ENCODE measurements at regions not wholly inside any gene's neighbourhood (a gene's known extent, or its start where the extent isn't known, plus 50 kb on each side); places are given as distances from the start of the nearest gene placed in this dataset.

DNA sequence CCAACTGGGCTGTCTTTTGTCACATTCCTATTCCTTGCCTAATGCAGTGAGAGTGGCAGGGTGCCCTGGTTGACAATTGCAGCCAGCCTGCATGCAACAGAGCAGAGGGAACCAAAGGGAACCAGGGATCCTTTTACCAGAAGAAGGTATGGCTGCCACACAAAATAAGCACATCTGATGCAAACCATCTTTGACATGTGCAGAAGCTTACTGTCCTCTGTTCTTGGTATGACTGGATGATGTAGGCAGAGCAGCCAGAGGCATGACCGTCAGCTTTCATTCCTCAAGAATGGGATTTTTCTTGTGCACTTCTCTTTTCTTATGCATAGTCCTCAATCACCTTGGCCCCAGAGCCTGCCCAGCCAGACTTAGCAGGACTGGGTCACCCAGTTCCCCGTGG is 116.1 kb downstream of the UQCRFS1 start:
- no peak for DNase-seq (ENCODE audit: low read depth)

DNA sequence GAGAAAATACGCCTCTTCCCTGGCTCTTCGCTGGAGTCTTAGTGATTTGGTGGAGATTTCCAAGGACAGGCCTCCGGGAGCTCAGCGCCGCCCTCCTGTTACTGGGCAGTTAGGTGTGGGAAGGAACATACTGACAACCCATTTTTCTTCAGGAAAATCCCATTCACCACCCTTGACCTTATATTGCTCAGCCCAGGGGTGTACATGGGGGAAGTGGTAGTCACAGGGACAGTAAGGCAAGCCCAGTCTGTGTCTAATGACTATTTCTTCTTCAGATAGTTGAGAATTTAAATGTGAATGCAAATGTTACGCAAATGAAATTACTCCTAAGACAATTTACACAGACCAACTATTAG is 119.4 kb downstream of the UQCRFS1 start:
- DNase-seq (ENCODE audit: low read depth) = no peak

DNA sequence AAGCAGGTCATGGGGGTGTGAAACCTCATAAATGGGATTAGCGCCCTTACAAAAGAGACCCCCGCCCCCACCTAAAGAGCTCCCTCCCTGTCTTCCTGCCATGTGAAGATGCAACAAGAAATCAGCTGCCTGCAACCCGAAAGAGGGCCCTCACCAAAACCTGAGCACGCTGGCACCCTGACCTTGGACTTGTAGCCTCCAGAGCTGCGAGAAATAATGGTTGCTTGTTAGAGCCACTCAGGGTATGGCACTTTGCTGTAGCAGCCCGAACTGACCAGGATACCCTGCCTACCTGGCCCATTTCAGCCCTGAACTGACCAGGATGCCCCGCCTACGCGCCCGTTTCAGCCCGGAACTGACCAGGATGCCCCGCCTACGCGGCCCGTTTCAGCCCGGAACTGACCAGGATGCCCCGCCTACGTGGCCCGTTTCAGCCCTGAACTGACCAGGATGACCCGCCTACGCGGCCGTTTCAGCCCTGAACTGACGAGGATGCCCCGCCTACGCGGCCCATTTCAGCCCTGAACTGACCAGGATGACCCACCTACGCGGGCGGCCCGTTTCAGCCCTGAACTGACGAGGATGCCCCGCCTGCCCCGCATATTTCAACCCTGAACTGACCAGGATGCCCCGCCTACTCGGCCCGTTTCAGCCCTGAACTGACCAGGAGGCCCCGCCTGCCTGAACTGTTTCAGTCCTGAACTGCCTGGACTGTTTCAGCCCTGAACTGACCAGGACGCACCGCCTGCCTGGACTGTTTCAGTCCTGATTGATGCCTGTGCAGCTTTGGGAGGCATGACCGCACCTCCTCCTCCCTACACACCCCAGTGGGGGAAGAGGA is 120.0 kb downstream of the UQCRFS1 start:
- DNase-seq (ENCODE audit: low read depth) = no peak

DNA sequence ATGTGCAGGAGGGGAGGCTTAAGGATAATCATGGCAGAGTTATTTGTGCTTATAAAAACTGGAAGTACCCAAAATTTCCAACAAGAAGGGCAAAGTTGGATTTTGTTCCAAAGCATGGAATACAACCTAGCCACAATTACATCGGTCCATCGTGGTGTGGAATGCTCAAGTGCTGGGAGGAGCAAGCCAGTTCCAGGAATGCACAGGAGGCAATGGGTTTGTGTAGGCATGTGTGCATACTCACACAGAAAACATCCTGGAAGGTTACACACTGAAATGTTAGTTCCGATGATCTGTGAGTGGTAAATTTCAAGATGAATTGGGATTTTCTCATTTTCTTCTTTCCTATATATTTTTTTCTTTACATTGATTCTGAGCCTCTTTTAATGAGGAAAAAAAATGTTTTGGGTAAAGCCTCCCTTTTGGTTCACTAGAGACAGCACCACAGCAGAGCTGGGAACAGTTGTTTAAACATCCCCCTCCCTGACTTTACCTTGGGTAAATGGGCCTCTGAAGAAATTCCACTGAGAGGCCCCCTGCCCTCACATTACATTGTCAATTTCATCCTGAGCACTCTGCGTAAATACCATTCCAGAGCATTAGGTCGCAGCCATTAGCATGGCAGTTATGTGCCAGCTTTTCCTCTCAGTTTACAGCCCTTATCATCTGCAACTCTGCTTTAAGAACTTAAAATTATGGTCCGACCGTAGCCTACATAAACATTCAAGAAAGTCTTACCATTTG is 122.0 kb downstream of the UQCRFS1 start:
- no peak for DNase-seq (ENCODE audit: low read depth)

DNA sequence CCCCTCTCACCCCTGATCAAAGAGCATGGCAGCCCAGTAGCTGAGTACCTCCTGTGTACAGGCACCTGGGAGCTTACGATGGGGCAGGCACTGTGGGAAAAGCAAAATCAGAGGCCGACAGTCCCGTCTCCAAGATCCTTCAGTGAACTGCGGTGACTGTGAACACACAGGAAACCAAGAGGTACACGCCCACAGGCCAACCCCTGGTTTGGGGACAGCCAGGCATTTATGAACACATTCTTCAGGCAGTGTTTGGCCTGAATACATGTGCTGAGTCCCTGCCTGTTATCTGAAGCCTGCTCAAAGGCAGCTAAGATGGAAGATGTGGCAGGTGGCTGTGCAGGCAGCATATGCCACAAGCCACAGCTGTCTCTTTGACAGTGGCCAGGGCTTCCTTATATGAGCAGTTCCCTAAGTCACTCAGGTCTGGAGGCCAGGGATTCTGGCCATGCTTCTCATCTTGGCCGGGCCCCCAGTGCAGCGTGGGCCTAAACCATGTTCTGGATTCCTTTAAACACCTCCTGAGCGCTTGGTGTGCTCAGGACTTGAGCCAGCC is 123.6 kb downstream of the UQCRFS1 start:
- DNase-seq (ENCODE audit: low read depth) = peak; percentile 71

DNA sequence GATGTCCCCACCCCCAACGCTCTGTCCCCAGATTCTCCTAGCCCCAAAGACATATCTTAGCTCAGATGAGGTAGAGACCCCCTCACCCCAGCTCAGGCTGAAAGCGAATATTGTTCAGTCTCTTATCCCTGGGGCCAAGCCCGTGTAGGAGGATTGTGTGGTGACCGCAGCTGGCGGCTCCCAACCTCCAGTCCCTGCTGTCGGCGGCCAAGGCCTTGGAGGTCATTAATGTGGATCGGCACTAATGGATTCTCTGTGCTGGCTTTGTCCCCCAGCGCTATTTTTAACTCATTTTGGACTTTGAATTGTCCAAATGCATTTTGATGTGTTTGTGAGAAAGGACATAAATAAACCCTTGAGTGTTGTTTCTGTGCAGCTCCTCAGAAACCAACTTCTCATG is 124.2 kb downstream of the UQCRFS1 start:
- DNase-seq (ENCODE audit: low read depth) = peak; percentile 32

DNA sequence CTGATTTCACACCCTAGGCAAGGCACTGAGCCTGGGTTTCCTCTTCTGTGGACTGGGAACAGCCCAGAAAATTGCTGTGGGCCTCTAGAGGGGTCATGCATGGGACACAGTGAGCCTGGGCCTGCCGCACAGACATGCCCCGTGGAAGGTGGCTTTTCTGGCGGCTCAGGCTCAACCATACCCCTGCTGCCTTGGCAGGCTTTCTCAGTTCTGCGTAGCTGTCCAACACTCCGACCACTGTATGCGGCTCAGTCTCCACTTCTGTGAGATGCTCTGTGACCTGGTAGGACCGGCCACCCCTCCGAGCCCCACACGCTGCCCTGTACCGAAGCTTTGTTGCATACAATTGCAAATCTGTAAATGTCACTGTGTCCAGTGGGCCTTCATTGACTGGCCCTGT is 126.3 kb downstream of the UQCRFS1 start:
- DNase-seq (ENCODE audit: low read depth) = no peak

DNA sequence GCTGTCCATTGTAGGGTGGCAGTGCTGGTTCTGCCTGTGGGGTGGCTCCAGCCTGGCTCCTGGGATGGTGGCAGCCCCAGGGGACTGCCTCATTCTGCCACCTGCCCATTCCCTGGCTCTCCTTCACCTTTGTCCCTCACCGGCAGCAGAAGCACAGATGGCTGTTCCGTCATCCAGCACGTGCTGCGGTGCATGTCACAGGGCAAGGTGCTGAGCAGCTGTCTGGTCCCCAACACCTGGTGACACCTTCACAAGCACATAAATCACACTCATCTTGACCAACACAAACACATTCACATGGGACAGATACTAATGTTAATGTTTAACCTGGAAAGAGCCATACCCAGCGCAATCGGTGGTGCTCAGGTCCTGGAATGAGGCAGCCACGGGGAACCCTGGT is 126.8 kb downstream of the UQCRFS1 start:
- DNase-seq (ENCODE audit: low read depth) = no peak

DNA sequence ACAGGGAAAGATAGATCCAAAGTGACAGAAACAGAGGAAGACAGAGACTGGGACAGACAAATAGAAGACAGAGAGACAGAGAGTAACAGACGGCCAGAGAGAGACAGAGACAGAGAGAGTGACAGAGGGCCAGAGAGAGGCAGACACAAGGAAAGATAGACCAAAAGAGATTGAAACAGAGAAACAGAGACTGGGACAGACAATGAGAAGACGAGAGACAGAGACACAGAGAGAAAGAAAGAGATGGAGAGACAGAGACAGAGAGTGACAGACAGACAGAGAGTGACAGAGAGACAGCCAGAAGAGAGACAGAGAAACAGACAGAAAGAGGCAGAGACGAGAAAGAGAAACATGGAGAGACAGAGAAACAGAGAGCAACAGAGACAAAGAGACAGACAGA is 127.3 kb downstream of the UQCRFS1 start:
- no peak for DNase-seq (ENCODE audit: low read depth)

DNA sequence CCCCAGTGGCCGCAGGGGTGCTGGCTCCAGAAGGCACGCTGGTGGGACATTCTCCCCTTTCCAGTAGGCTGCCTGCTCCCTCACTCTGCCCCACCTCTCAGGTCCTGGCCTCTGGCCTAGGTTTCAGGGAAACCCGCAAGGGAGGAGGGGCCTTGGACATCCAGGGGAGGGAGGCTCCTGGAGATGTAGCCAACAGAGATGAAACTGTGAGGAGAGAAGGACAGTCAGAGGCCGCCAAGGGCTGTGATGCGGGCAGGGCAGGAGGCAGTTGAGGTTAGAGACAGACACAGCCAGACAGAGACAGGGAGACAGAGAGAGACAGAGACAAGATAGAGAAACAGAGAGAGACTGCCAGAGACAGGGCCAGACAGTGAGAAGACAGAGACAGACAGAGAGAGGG is 127.7 kb downstream of the UQCRFS1 start:
- DNase-seq (ENCODE audit: low read depth) = no peak

DNA sequence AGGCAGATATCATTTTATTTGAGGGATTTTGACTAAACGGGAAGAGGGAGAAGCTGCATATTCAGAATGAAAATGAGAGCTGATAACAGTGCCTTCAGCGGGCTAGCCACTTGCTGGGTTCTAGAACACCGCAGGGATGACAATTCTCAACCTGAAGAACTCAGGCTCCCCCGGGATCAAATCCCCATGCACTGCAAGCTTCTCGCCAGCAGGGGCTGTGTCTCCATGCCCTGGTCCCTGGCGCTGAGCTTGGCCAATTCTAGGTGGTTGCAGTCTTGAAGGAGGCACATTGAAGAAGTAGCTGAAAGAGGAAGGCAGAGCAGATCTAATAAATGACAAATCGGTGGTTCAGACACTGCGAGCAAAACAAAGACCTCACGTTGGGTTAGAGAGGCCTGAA is 128.7 kb downstream of the UQCRFS1 start:
- DNase-seq (ENCODE audit: low read depth) = peak; percentile 13

DNA sequence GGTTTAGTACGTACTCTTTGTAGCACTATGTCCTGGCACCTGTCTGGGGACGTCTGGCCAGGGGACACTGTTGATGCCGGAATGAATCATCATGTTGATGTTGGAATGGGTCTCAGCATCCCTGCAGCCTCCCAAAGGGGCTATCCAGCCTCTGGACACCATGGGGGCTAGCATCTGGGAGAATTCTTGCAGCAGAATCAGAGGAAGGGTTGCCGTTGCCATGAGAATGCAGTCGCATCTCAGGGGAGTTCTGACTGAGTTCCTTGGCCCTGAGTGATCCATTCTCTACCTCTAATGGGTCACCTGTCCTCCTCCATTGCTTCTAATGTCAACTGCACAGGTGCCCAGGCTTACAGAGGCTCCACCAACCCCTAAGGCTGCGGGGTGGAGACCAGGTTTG is 129.1 kb downstream of the UQCRFS1 start:
- DNase-seq (ENCODE audit: low read depth) = no peak

DNA sequence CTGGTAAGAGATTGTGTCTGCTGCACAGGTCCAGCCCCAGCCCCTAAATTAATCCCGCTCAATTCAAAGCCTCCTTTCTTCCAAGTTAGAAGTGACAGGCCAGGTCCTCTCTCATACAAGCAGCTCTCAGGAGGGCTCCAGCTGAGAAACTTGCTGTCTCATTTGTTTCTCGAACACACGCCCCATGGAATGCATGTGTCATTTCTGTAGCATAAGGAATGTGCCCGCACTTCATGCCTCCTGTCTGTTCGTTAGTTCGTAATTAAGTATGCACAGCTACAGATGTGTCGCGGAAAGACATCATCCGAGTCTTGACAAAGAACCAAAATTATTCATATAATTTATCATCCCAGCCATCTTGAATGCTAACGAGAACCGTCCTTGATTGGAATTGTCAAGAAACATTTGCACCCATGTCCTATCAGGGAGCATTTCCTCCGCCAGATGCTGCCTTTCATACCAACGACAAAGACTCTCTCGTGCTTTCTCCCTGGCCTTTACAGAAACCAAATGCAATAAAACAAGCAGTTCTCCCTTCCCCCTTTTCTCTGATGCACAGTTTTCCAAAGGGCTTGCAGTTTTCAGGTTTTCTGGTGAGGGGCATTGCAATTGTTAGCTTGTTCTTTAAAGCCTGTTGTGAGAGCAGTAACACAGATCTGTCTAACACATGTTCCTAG is 133.5 kb downstream of the UQCRFS1 start:
- no peak for DNase-seq (ENCODE audit: low read depth)

DNA sequence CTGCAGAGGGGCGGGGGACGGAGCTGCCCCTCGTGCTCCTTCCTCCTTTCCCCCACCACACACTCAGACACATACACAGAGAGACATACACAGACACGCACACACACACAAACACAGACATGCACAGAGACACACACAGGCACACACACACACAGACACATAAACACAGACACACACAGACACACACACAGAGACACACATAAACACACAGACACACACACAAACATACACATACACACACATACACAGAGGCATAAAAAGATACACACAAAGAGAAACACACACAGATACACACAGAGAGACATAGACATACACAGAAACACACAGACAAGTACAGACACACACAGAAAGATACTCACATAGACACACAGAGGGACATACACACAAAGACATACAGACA is 136.0 kb downstream of the UQCRFS1 start:
- no peak for DNase-seq (ENCODE audit: low read depth)

DNA sequence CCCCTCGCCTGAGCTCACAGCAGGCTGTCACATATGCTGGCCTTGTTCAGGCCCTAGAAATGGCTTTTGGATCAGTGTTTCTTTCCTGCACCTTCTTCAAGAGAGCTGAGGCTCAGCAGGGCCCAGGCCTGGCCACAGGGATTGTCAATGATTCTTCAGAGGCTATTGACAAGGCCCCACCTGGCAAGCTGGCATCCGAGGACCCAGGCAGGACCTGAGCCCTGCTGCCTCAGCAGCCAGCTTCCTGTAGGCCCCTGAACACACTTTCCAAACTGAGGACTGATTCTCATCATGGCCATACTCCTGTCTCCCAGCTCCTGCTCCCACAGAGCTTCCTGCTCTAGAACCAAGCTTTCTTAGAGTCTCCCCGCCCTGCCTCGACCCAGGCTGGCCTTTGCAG is 136.8 kb downstream of the UQCRFS1 start:
- no peak for DNase-seq (ENCODE audit: low read depth)

DNA sequence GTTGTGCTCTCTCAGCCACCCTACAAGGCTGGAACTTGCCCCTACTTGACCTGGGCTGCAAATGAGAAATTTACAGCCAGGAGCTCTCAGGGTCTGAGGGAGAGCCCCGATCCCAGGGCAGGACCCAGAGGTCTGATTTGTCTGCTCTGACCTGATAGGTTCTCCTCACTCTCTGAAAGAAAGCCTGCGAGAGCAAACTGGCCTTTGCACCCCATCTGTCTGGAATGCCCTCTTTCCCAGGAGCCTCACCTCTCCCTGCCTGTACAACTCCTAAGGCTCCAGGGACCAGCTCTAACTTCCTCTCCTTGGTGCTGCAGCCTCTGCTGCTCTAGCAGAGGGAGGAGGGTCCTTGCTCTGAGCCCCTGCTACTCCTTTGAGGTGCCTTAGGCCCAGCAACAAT is 137.8 kb downstream of the UQCRFS1 start:
- no peak for DNase-seq (ENCODE audit: low read depth)

DNA sequence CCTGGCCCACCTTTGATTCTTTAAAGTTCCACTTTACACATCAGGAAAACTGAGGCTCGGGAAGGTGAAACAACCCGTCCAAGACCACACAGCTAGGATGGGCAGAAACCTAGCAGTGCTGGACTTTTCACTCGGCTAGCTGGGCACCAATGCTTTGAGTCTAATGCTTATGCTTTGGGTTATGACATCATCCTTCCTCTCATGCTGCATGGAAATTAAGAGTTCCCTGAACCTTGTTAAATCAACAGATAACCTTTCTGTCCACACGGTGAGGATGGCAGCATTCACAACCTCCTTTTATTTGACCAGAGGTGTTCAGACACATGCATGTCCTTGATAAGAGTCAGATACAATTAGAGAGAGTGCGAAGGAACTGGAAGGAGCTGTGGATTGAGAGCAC is 138.4 kb downstream of the UQCRFS1 start:
- no peak for DNase-seq (ENCODE audit: low read depth)

DNA sequence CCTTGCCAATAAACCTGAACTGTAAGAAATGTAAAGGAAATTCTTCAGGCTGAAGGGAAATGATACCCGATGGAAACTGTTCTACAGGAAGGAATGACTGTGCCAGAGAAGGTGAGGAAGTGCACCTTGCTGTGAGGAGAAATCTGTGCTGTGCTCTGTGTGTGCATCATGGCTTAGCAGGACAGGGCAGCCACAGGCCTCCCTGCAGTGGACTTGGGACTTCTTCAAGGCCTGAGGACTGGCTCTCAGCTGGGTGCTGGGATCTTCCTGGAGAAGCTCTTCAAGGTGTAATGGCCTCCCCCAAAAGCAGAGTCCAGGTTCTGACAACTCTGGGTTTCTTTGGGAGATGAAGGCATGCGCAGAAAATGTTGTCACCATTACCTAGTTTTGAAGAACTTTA is 145.1 kb downstream of the UQCRFS1 start:
- DNase-seq (ENCODE audit: low read depth) = no peak

DNA sequence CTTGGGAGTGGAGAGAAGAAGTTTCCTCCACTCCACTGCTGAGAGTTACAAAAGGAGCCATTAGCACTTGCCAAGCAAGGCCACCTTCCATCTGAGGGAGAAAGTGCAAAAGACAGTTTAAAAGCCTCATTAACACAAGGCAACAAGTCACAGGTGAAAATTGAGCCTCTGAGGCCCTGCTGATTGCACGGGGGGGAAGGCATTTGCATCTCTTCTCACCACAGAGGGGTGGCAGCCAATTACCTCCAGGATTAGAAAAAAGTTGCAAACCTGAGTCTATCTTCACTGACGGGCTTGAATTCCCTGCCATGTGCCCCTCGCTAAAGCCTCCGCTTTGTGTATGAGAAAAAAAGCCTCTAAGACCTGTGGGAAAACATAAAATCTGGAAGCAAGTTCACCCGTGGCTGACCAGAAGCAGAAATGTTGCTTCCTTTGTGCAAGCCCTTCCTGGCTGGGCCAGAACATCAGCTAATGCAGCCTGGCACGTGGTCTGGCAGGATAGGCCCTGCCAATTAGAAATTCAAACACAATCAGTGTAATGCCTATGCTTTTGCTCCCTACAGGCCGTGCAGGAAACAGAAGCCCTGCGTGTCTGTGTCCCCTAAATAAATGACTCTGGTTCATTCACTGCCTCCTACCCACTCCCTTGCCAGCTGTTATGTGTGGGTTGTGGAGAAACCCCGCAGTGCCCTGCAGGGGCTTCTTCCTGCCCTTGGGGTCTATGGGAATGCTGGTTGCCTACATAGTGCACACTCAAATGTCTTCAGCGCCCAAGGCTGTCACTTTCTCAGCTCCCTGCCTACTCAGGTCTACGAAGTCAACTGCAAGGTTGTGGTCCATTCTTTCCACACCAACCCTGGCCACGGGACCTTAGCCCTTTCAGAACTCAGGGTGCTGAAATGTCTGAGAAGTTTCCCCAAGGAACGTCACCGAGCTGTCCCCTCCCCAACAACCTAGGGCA is 150.2 kb downstream of the UQCRFS1 start:
- DNase-seq (ENCODE audit: low read depth) = no peak

DNA sequence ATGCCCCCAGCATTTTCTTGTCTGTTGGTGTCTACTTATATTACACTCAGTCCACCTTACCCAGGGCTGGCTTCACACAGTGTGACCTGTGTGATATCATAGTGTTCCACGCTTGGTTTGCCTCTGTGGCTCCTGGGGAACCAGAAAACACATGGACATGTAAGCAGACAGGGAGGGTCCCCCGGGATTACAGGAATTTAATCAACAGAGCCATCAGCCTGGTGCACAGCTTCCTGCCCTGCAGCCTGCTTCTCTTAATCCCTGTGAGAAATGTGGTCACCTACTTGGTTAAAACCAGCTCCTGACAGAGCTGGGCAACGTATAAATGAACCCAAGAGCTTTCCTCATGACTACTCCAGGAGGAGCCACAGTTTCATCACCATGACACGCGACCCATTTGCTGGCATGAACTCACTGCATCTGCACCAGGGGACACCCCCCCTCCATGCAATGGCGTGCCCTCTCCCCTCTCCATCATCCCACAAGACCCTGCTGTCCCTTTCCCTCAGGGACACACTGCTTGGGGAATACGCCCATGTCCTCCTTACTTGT is 152.1 kb downstream of the UQCRFS1 start:
- DNase-seq (ENCODE audit: low read depth) = no peak

DNA sequence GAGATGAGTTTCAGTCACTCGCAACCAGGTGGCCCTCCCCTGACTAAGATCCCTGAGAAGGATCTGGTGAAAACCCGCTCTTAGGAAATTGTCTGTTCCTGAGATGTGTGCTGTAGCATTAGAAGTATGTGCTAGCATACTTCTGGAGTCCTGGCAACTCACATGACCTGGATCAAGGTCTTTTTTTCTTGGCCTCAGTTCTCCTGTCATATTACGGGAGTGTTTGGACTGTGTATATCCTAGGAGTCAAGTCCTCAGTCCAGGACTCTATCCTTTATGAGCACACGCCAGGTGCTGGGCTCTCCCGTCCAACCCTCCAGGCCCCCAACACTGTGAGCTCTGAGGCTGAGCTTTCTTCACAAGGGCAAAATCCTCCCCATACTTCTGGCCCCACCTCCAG is 156.4 kb downstream of the UQCRFS1 start:
- no peak for DNase-seq (ENCODE audit: low read depth)

Data from myocyte (in vitro differentiated cells).